DND-41 (cell line): ENCODE measurements at regions not wholly inside any gene's neighbourhood (a gene's known extent, or its start where the extent isn't known, plus 50 kb on each side); places are given as distances from the start of the nearest gene placed in this dataset.

ENCODE experiments used
- ATAC-seq: fragments of 200-7000 bp; cut with Tn5 transposase; 3 replicates; pipeline ENCODE4 v1.9.1; 2021; ENCODE audit warnings: low read depth; ENCODE audit not compliant: insufficient read depth
- DNase-seq: peaks from one replicate; pipeline ENCODE4 v3.0.0-alpha.2; 2020
- H2AFZ ChIP-seq: 2 replicates; pipeline ENCODE4 v1.6.0; 2012; ENCODE audit warnings: low read depth, low read length
- H3K27ac ChIP-seq: 2 replicates; pipeline ENCODE4 v1.5.1; 2012; ENCODE audit warnings: low read length, inconsistent platforms
- H3K27me3 ChIP-seq: fragments of 200-600 bp; sonication (generic); 2 replicates; pipeline ENCODE4 v1.6.0; 2012; ENCODE audit warnings: low read length, mild to moderate bottlenecking, inconsistent platforms; ENCODE audit not compliant: insufficient read depth, poor library complexity
- H3K36me3 ChIP-seq: 2 replicates; pipeline ENCODE4 v1.5.1; 2012; ENCODE audit warnings: low read length, inconsistent platforms; ENCODE audit not compliant: insufficient read depth
- H3K4me1 ChIP-seq: 2 replicates; pipeline ENCODE4 v1.5.1; 2012; ENCODE audit warnings: mild to moderate bottlenecking, low read length; ENCODE audit not compliant: insufficient read depth
- H3K4me2 ChIP-seq: 2 replicates; pipeline ENCODE4 v1.6.0; 2012; ENCODE audit warnings: mild to moderate bottlenecking, moderate library complexity, low read length, inconsistent platforms; ENCODE audit not compliant: insufficient read depth
- H3K4me3 ChIP-seq, 2 experiments: fragments of 200-600 bp in 1 of 2; shearing (Covaris generic) in 1 of 2; 2 replicates each; pipeline ENCODE4 v1.5.1; 2012 to 2016; ENCODE audit warnings: inconsistent platforms in 2 of 2, low read length in 2 of 2, mild to moderate bottlenecking in 2 of 2, low read depth in 1 of 2, moderate library complexity in 1 of 2
- H3K79me2 ChIP-seq: 2 replicates; pipeline ENCODE4 v1.6.0; 2012; ENCODE audit warnings: low read length, inconsistent platforms; ENCODE audit not compliant: insufficient read depth
- H3K9ac ChIP-seq: 2 replicates; pipeline ENCODE4 v1.6.0; 2012; ENCODE audit warnings: low read depth, mild to moderate bottlenecking, inconsistent platforms, low read length, moderate library complexity
- H3K9me3 ChIP-seq: 2 replicates; pipeline ENCODE4 v1.5.1; 2012; ENCODE audit warnings: low read length, moderate library complexity, mild to moderate bottlenecking, inconsistent platforms; ENCODE audit not compliant: insufficient read depth, severe bottlenecking
- H4K20me1 ChIP-seq: 2 replicates; pipeline ENCODE4 v1.6.0; 2012; ENCODE audit warnings: low read length; ENCODE audit not compliant: insufficient read depth
- CTCF ChIP-seq: IDR thresholded peaks from 2 replicates; pipeline ENCODE4 v1.5.1; 2012; ENCODE audit warnings: borderline replicate concordance, low read length, moderate library complexity, mild to moderate bottlenecking; ENCODE audit not compliant: poor library complexity, severe bottlenecking; ENCODE audit errors: extremely low read depth
- EZH2 ChIP-seq: IDR thresholded peaks from 3 replicates; pipeline ENCODE4 v1.6.1; 2012; ENCODE audit warnings: borderline replicate concordance, low read depth, mild to moderate bottlenecking, moderate library complexity, low read length, inconsistent platforms; ENCODE audit not compliant: severe bottlenecking

GRCh38 chr1:115450501-115451040 is 112.5 kb upstream of the NGF start:
- Histone ChIP-seq H3K4me1 (no peaks in the 10 kb centered on the region), H3K9ac (no peak overlapping the region), H3K79me2 (no peaks in the 10 kb centered on the region), H3K9me3 (no peaks in the 10 kb centered on the region), H2AFZ (no peak overlapping the region), H3K36me3 (no peaks in the 10 kb centered on the region), H3K4me3 (no peak overlapping the region), H3K27me3 (peaks cover 9% of the 10 kb centered on the region), H3K27ac (no peak overlapping the region), H3K4me2 (no peak overlapping the region), H4K20me1 (no peaks in the 10 kb centered on the region)
- ATAC-seq (no peak), DNase-seq (no peak)
- no peak for TF ChIP-seq EZH2
- no peak for TF ChIP-seq CTCF

- Histone ChIP-seq H2AFZ (no peak overlapping the region), H3K4me3 (no peak overlapping the region), H3K9me3 (no peaks in the 10 kb centered on the region), H3K36me3 (no peaks in the 10 kb centered on the region), H3K4me1 (no peaks in the 10 kb centered on the region), H3K9ac (no peak overlapping the region), H3K27ac (no peak overlapping the region), H3K79me2 (no peaks in the 10 kb centered on the region), H4K20me1 (no peaks in the 10 kb centered on the region), H3K27me3 (peaks cover 9% of the 10 kb centered on the region), H3K4me2 (no peak overlapping the region)
- no peak for ATAC-seq
- DNase-seq = no peak
- TF ChIP-seq EZH2 (no peak), CTCF (no peak)
Observed at GRCh38 chr1:115448282-115449044, 110.4 kb upstream of the NGF start.

GRCh38 chr1:115447672-115448071 is 109.6 kb upstream of the NGF start:
- no peak overlapping the region for H3K27ac ChIP-seq
- H2AFZ ChIP-seq = no peak overlapping the region
- no peak for DNase-seq

More at GRCh38 chr1:115447672-115448071, 109.6 kb upstream of the NGF start:
- no peak for ATAC-seq
- Histone ChIP-seq H4K20me1 (no peaks in the 10 kb centered on the region), H3K4me3 (no peak overlapping the region), H3K4me2 (no peak overlapping the region), H3K36me3 (no peaks in the 10 kb centered on the region), H3K27me3 (peaks cover 9% of the 10 kb centered on the region), H3K9ac (no peak overlapping the region), H3K4me1 (no peaks in the 10 kb centered on the region), H3K79me2 (no peaks in the 10 kb centered on the region), H3K9me3 (no peaks in the 10 kb centered on the region)
- no peak for TF ChIP-seq EZH2
- no peak for TF ChIP-seq CTCF
